T-cell (primary cell): ENCODE measurements at regions not wholly inside any gene's neighbourhood (a gene's known extent, or its start where the extent isn't known, plus 50 kb on each side); places are given as distances from the start of the nearest gene placed in this dataset.

ENCODE experiments used
- ATAC-seq, 4 experiments: fragments of 200-7000 bp in 3 of 4; fragments of 150-1000 bp in 1 of 4; cut with Tn5 transposase; replicated peaks in 1 of 4; 1 replicate in 3 of 4; 2 replicates in 1 of 4; pipeline ENCODE4 v1.10.0; 2021; ENCODE audit warnings: moderate library complexity in 3 of 4, mild to moderate bottlenecking in 2 of 4, moderate number of reproducible peaks in 1 of 4
- CTCF ChIA-PET, 2 donors: fragments of 300-600 bp; sonication (Branson Sonifier 250); formaldehyde crosslinking; loops; one replicate each; lab custom pipeline; 2022; ENCODE audit warnings: antibody characterized with exemption in 2 of 2; lab: Charles Lee
- POLR2A ChIA-PET, 2 donors: fragments of 300-600 bp; sonication (Branson Sonifier 250); formaldehyde crosslinking; loops; one replicate each; lab custom pipeline; 2022; ENCODE audit warnings: antibody characterized with exemption in 2 of 2; lab: Charles Lee
- DNase-seq, 35 experiments: peaks; one replicate each; pipeline versions ENCODE4 v3.0.0 to v3.0.0-alpha.2; 2013 to 2023
- H3K27ac ChIP-seq: one replicate; pipeline ENCODE4 v1.5.1; 2013; ENCODE audit warnings: low read length
- H3K27me3 ChIP-seq, 2 experiments: replicated peaks in 1 of 2; 1 replicate in 1 of 2; 2 replicates in 1 of 2; pipeline versions ENCODE4 v1.6.1 to v1.7.0; 2013; ENCODE audit warnings: low read length in 1 of 2, mixed read lengths in 1 of 2; ENCODE audit not compliant: control insufficient read depth in 2 of 2, insufficient read depth in 2 of 2; ENCODE audit errors: extremely low read depth in 1 of 2
- H3K36me3 ChIP-seq, 2 donors: 1 replicate in 1 of 2; 2 replicates in 1 of 2; pipeline versions ENCODE4 v1.6.1 to v1.7.0; 2013; ENCODE audit warnings: low read length in 1 of 2; ENCODE audit not compliant: control insufficient read depth in 2 of 2, insufficient read depth in 1 of 2; ENCODE audit errors: extremely low read depth in 1 of 2
- H3K4me1 ChIP-seq, 2 experiments: 1 replicate in 1 of 2; 2 replicates in 1 of 2; pipeline versions ENCODE4 v1.6.1 to v1.7.0; 2013; ENCODE audit warnings: low read length in 2 of 2, mixed read lengths in 1 of 2; ENCODE audit not compliant: insufficient read depth in 2 of 2, control insufficient read depth in 1 of 2; ENCODE audit errors: extremely low read depth in 1 of 2
- H3K4me3 ChIP-seq, 2 donors: 1 replicate in 1 of 2; 2 replicates in 1 of 2; pipeline versions ENCODE4 v1.5.1 to v1.7.0; 2013; ENCODE audit warnings: mild to moderate bottlenecking in 2 of 2, low read length in 1 of 2, moderate library complexity in 1 of 2; ENCODE audit not compliant: control insufficient read depth in 1 of 2; ENCODE audit errors: extremely low read depth in 1 of 2
- H3K9me3 ChIP-seq: 2 replicates; pipeline ENCODE4 v1.7.0; 2013
- H3K27ac Mint-ChIP-seq, 2 donors: one replicate each; pipeline ENCODE4 v1.8.0; 2020 to 2021; ENCODE audit warnings: mild to moderate bottlenecking in 2 of 2, mixed read lengths in 2 of 2
- H3K27me3 Mint-ChIP-seq, 2 donors: one replicate each; pipeline ENCODE4 v1.8.0; 2021 to 2022; ENCODE audit warnings: mixed read lengths in 2 of 2
- H3K36me3 Mint-ChIP-seq: one replicate; pipeline ENCODE4 v1.8.0; 2021; ENCODE audit warnings: mixed read lengths
- H3K4me1 Mint-ChIP-seq, 3 donors: one replicate each; pipeline ENCODE4 v1.8.0; 2020 to 2022; ENCODE audit warnings: mixed read lengths in 3 of 3, mild to moderate bottlenecking in 1 of 3
- H3K4me3 Mint-ChIP-seq, 3 donors: one replicate each; pipeline ENCODE4 v1.8.0; 2020 to 2022; ENCODE audit warnings: mild to moderate bottlenecking in 3 of 3, mixed read lengths in 3 of 3, moderate library complexity in 3 of 3
- H3K9me3 Mint-ChIP-seq, 3 donors: one replicate each; pipeline ENCODE4 v1.8.0; 2020 to 2022; ENCODE audit warnings: mixed read lengths in 3 of 3
- WGBS: methylation state at CpG from one replicate; pipeline ENCODE4 v1.1.5; 2013; ENCODE audit warnings: missing lambda C conversion rate; ENCODE audit not compliant: insufficient coverage; 5-methylcytosine and 5-hydroxymethylcytosine counted together

- H3K27ac ChIP-seq, result no peak overlapping the region
- ChIA-PET CTCF (no interaction called here), POLR2A (no interaction called here)
- Mint-ChIP-seq H3K27me3 (no peaks in the 10 kb centered on the region), H3K36me3 (no peaks in the 10 kb centered on the region), H3K4me3 (no peak overlapping the region), H3K9me3 (peaks cover 0 to 3% (median 0%) of the 10 kb centered on the region in 3 donors), H3K4me1 (no peaks in the 10 kb centered on the region), H3K27ac (no peak overlapping the region)
- H3K36me3 ChIP-seq, result no peaks in the 10 kb centered on the region
- DNase-seq (no peak), ATAC-seq (no peak)
- H3K4me1 ChIP-seq, result no peaks in the 10 kb centered on the region
- no peaks in the 10 kb centered on the region for H3K9me3 ChIP-seq
- WGBS, result no CpG with 5 or more reads among the region's 2 CpGs
- H3K27me3 ChIP-seq, result no peaks in the 10 kb centered on the region
- no peak overlapping the region for H3K4me3 ChIP-seq
These were observed 323.7 kb upstream of the GNAI1 start for GRCh38 chr7:79810916-79811315.

DNA sequence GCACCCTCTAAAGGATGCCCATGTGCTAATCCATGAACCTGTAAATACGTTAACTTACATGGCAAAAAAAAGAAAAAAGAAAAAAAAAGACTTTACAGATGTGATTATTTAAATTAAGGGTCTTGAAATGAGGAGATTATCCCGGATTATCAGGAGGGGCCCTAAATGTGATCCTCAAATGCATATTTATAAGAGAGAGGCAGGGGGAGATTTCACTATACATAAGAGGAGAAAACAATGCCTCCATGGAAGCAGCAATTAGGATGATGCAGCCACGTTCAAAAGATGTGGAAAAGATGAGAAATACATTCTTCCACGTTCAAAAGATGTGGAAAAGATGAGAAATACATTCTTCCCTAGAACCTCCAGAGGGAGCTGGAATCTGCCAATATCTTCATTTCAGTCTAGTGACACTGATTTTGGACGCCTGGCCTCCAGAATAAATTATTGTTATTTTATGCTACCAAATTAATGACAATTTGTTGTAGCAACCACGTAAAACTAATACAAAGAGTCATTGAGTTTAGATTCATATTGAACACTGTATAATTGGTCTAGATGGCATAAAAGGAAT lies 328.4 kb upstream of the GNAI1 start:
- Histone ChIP-seq H3K9me3 (no peaks in the 10 kb centered on the region), H3K27ac (no peak overlapping the region), H3K4me3 (no peak overlapping the region), H3K27me3 (no peaks in the 10 kb centered on the region), H3K4me1 (no peaks in the 10 kb centered on the region), H3K36me3 (no peaks in the 10 kb centered on the region)
- Mint-ChIP-seq H3K27me3 (peaks cover 0 to 3% of the 10 kb centered on the region in 2 donors), H3K9me3 (peaks cover 3 to 13% (median 6%) of the 10 kb centered on the region in 3 donors), H3K4me1 (no peaks in the 10 kb centered on the region), H3K4me3 (no peak overlapping the region), H3K36me3 (no peaks in the 10 kb centered on the region), H3K27ac (no peak overlapping the region)
- POLR2A ChIA-PET, result no interaction called here
- CTCF ChIA-PET, result no interaction called here
- WGBS, result no CpG with 5 or more reads among the region's 6 CpGs
- DNase-seq (no peak), ATAC-seq (no peak)

- Histone ChIP-seq H3K36me3 (no peaks in the 10 kb centered on the region), H3K27ac (no peak overlapping the region), H3K4me1 (no peaks in the 10 kb centered on the region), H3K27me3 (no peaks in the 10 kb centered on the region), H3K9me3 (no peaks in the 10 kb centered on the region), H3K4me3 (no peak overlapping the region)
- Mint-ChIP-seq H3K4me3 (no peak overlapping the region), H3K27me3 (peaks cover 0 to 8% of the 10 kb centered on the region in 2 donors), H3K4me1 (no peaks in the 10 kb centered on the region), H3K27ac (no peak overlapping the region), H3K9me3 (no peaks in the 10 kb centered on the region), H3K36me3 (no peaks in the 10 kb centered on the region)
- ATAC-seq (no peak), DNase-seq (no peak)
- 88% methylated on average over 4 of the region's 6 CpGs for WGBS
- CTCF ChIA-PET, result no interaction called here
- POLR2A ChIA-PET, result no interaction called here
These were observed 337.3 kb upstream of the MAGI2 start for GRCh38 chr7:79790656-79791262.

- H3K9me3 ChIP-seq, result no peaks in the 10 kb centered on the region
- no peaks in the 10 kb centered on the region for H3K36me3 ChIP-seq
- no peaks in the 10 kb centered on the region for H3K27me3 ChIP-seq
- peaks cover 0 to under 1% (median 0%) of the 10 kb centered on the region in 3 donors for H3K9me3 Mint-ChIP-seq
- ATAC-seq, result no peak
- H3K4me1 ChIP-seq, result no peaks in the 10 kb centered on the region
- no peaks in the 10 kb centered on the region for H3K4me1 Mint-ChIP-seq
- no peak overlapping the region for H3K4me3 Mint-ChIP-seq
- ChIA-PET POLR2A (no interaction called here), CTCF (no interaction called here)
- H3K27me3 Mint-ChIP-seq, result peaks cover 0 to 8% of the 10 kb centered on the region in 2 donors
- H3K4me3 ChIP-seq, result no peak overlapping the region
- no peaks in the 10 kb centered on the region for H3K36me3 Mint-ChIP-seq
- 0% methylated on average over 1 of the region's 2 CpGs for WGBS
- no peak overlapping the region for H3K27ac Mint-ChIP-seq
- DNase-seq, result no peak
- H3K27ac ChIP-seq, result no peak overlapping the region
These were observed 336.3 kb upstream of the MAGI2 start for GRCh38 chr7:79789584-79790345.

- Mint-ChIP-seq H3K27me3 (peaks cover 0 to 12% of the 10 kb centered on the region in 2 donors), H3K4me1 (no peaks in the 10 kb centered on the region), H3K4me3 (no peak overlapping the region), H3K9me3 (peaks cover 4 to 14% (median 9%) of the 10 kb centered on the region in 3 donors), H3K36me3 (no peaks in the 10 kb centered on the region), H3K27ac (no peak overlapping the region)
- no peak for DNase-seq
- no peak for ATAC-seq
- Histone ChIP-seq H3K9me3 (no peaks in the 10 kb centered on the region), H3K27ac (no peak overlapping the region), H3K4me3 (no peak overlapping the region), H3K27me3 (no peaks in the 10 kb centered on the region), H3K36me3 (no peaks in the 10 kb centered on the region), H3K4me1 (no peaks in the 10 kb centered on the region)
- ChIA-PET POLR2A (no interaction called here), CTCF (no interaction called here)
- no CpG with 5 or more reads among the region's 3 CpGs for WGBS
These were observed 334.2 kb upstream of the MAGI2 start for GRCh38 chr7:79787623-79788022.

GRCh38 chr7:79787096-79787495 lies 333.6 kb upstream of the MAGI2 start:
- no peak overlapping the region for H3K4me3 Mint-ChIP-seq
- H3K27me3 Mint-ChIP-seq, result peaks cover 0 to 12% of the 10 kb centered on the region in 2 donors
- DNase-seq (no peak), ATAC-seq (no peak)
- Histone ChIP-seq H3K9me3 (no peaks in the 10 kb centered on the region), H3K27me3 (no peaks in the 10 kb centered on the region), H3K4me3 (no peak overlapping the region), H3K4me1 (no peaks in the 10 kb centered on the region), H3K27ac (no peak overlapping the region), H3K36me3 (no peaks in the 10 kb centered on the region)
- ChIA-PET CTCF (no interaction called here), POLR2A (no interaction called here)
- 80% methylated on average over 1 of the region's 2 CpGs for WGBS
- peaks cover 4 to 14% (median 9%) of the 10 kb centered on the region in 3 donors for H3K9me3 Mint-ChIP-seq
- H3K4me1 Mint-ChIP-seq, result no peaks in the 10 kb centered on the region
- no peaks in the 10 kb centered on the region for H3K36me3 Mint-ChIP-seq
- H3K27ac Mint-ChIP-seq, result no peak overlapping the region
